GM18502 (cell line): ENCODE measurements at regions not wholly inside any gene's neighbourhood (a gene's known extent, or its start where the extent isn't known, plus 50 kb on each side); places are given as distances from the start of the nearest gene placed in this dataset.
"Not testable (repeated sequence)": the region's sequence is repeated elsewhere in the genome, so short reads cannot be mapped to it uniquely, and the experiment has no call there.

Source experiments
- ATAC-seq: cut with Tn5 transposase; IDR thresholded peaks from one replicate; pipeline ENCODE4 v1.9.1; 2021; ENCODE audit warnings: mild to moderate bottlenecking; ENCODE audit not compliant: unreplicated experiment, poor library complexity

- no peak for ATAC-seq
Measured at GRCh38 chr9:31736581-31737179, 647.8 kb upstream of the ACO1 start.

- ATAC-seq: no peak
Measured at GRCh38 chr9:31740705-31741104, 643.7 kb upstream of the ACO1 start.

- ATAC-seq: no peak
Measured at GRCh38 chr9:31744589-31744988, 639.9 kb upstream of the ACO1 start.

GRCh38 chr9:31745468-31745867 lies 639.0 kb upstream of the ACO1 start:
- no peak for ATAC-seq

- ATAC-seq: no peak
Measured at GRCh38 chr9:31745886-31746285, 638.6 kb upstream of the ACO1 start.

- ATAC-seq: no peak
Measured at GRCh38 chr9:31753756-31754155, 630.7 kb upstream of the ACO1 start.

- no peak for ATAC-seq
Measured at GRCh38 chr9:31759703-31760102, 624.7 kb upstream of the ACO1 start.

- ATAC-seq: not testable (repeated sequence)
Measured at GRCh38 chr9:31774021-31774420, 610.4 kb upstream of the ACO1 start.

GRCh38 chr9:31774571-31774970 lies 609.9 kb upstream of the ACO1 start:
- ATAC-seq: no peak

- no peak for ATAC-seq
Measured at GRCh38 chr9:31776471-31776870, 608.0 kb upstream of the ACO1 start.

- no peak for ATAC-seq
Measured at GRCh38 chr9:31783491-31783890, 601.0 kb upstream of the ACO1 start.

- ATAC-seq: no peak
Measured at GRCh38 chr9:31790720-31791119, 593.7 kb upstream of the ACO1 start.

- ATAC-seq: peak; percentile 61
Measured at GRCh38 chr9:31799953-31800609, 584.4 kb upstream of the ACO1 start.

GRCh38 chr9:31807574-31808256 lies 576.7 kb upstream of the ACO1 start:
- ATAC-seq: no peak

- no peak for ATAC-seq
Measured at GRCh38 chr9:31808766-31809165, 575.7 kb upstream of the ACO1 start.

- no peak for ATAC-seq
Measured at GRCh38 chr9:31820426-31820825, 564.0 kb upstream of the ACO1 start.

GRCh38 chr9:31821583-31821982 lies 562.9 kb upstream of the ACO1 start:
- ATAC-seq: no peak

GRCh38 chr9:31823365-31823764 lies 561.1 kb upstream of the ACO1 start:
- no peak for ATAC-seq

GRCh38 chr9:31824860-31825259 lies 559.6 kb upstream of the ACO1 start:
- ATAC-seq: no peak

GRCh38 chr9:31837211-31837610 lies 547.2 kb upstream of the ACO1 start:
- ATAC-seq: no peak

- no peak for ATAC-seq
Measured at GRCh38 chr9:31839273-31839672, 545.2 kb upstream of the ACO1 start.

GRCh38 chr9:31840702-31841101 lies 543.7 kb upstream of the ACO1 start:
- ATAC-seq: no peak
